B cell (primary cell): ENCODE measurements at regions not wholly inside any gene's neighbourhood (a gene's known extent, or its start where the extent isn't known, plus 50 kb on each side); places are given as distances from the start of the nearest gene placed in this dataset.

Source experiments
- EZH2 ChIP-seq: IDR thresholded peaks from 2 replicates; pipeline ENCODE4 v1.6.1; 2012; ENCODE audit warnings: borderline replicate concordance, low read depth, mild to moderate bottlenecking, moderate library complexity, low read length; ENCODE audit not compliant: insufficient read depth, poor library complexity, severe bottlenecking
- TF ChIP-seq, protein P1 (sequence below): fragments of 200-600 bp; IDR thresholded peaks from one replicate; pipeline ENCODE4 v1.8.0; 2022; ENCODE audit warnings: antibody characterized with exemption, mild to moderate bottlenecking

GRCh38 chr7:83879063-83879462, 230.1 kb upstream of the SEMA3E start:
- TF ChIP-seq, protein P1, sequence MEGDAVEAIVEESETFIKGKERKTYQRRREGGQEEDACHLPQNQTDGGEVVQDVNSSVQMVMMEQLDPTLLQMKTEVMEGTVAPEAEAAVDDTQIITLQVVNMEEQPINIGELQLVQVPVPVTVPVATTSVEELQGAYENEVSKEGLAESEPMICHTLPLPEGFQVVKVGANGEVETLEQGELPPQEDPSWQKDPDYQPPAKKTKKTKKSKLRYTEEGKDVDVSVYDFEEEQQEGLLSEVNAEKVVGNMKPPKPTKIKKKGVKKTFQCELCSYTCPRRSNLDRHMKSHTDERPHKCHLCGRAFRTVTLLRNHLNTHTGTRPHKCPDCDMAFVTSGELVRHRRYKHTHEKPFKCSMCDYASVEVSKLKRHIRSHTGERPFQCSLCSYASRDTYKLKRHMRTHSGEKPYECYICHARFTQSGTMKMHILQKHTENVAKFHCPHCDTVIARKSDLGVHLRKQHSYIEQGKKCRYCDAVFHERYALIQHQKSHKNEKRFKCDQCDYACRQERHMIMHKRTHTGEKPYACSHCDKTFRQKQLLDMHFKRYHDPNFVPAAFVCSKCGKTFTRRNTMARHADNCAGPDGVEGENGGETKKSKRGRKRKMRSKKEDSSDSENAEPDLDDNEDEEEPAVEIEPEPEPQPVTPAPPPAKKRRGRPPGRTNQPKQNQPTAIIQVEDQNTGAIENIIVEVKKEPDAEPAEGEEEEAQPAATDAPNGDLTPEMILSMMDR = no peak
- TF ChIP-seq EZH2 = no peak
